Activated T-helper 1 cell treated with anti-CD3 and anti-CD28 coated beads, Interleukin-2, amount 50 U/mL, for 16 hours (primary cell): ENCODE measurements at regions not wholly inside any gene's neighbourhood (a gene's known extent, or its start where the extent isn't known, plus 50 kb on each side); places are given as distances from the start of the nearest gene placed in this dataset.

ENCODE experiments used
- DNase-seq, 2 donors: peaks; one replicate each; pipeline ENCODE4 v3.0.0-alpha.2; 2020; ENCODE audit warnings: low read depth in 1 of 2, low spot score in 1 of 2

- DNase-seq = peak in 1 of 2 donors; percentile 44
These were observed 131.6 kb upstream of the NEDD9 start for GRCh38 chr6:11363881-11364576.

GRCh38 chr6:11362564-11362963, 130.1 kb upstream of the NEDD9 start:
- no peak for DNase-seq

- DNase-seq = no peak
These were observed 126.7 kb upstream of the NEDD9 start for GRCh38 chr6:11358904-11359830.

GRCh38 chr6:11357285-11357684, 124.8 kb upstream of the NEDD9 start:
- DNase-seq = no peak

GRCh38 chr6:11356404-11357155, 124.1 kb upstream of the NEDD9 start:
- DNase-seq = no peak

- DNase-seq = peak in 1 of 2 donors; percentile 48
These were observed 121.5 kb upstream of the NEDD9 start for GRCh38 chr6:11353921-11354389.

GRCh38 chr6:11350294-11350693, 117.8 kb upstream of the NEDD9 start:
- no peak for DNase-seq

GRCh38 chr6:11349880-11350279, 117.4 kb upstream of the NEDD9 start:
- no peak for DNase-seq

- no peak for DNase-seq
These were observed 114.0 kb upstream of the NEDD9 start for GRCh38 chr6:11346516-11346915.

- no peak for DNase-seq
These were observed 113.1 kb upstream of the NEDD9 start for GRCh38 chr6:11345536-11345935.

GRCh38 chr6:11343963-11344723, 111.7 kb upstream of the NEDD9 start:
- no peak for DNase-seq

GRCh38 chr6:11341867-11342266, 109.4 kb upstream of the NEDD9 start:
- no peak for DNase-seq

GRCh38 chr6:11341303-11341702, 108.8 kb upstream of the NEDD9 start:
- DNase-seq = no peak

GRCh38 chr6:11339380-11339779, 106.9 kb upstream of the NEDD9 start:
- DNase-seq = no peak

GRCh38 chr6:11337306-11337705, 104.8 kb upstream of the NEDD9 start:
- DNase-seq = no peak

GRCh38 chr6:11335826-11336225, 103.4 kb upstream of the NEDD9 start:
- no peak for DNase-seq

- no peak for DNase-seq
These were observed 100.8 kb upstream of the NEDD9 start for GRCh38 chr6:11333132-11333849.

GRCh38 chr6:11332463-11332862, 100.0 kb upstream of the NEDD9 start:
- DNase-seq = no peak

- DNase-seq = no peak
These were observed 98.6 kb upstream of the NEDD9 start for GRCh38 chr6:11331111-11331510.

- DNase-seq = no peak
These were observed 97.9 kb upstream of the NEDD9 start for GRCh38 chr6:11330413-11330760.
